ENCODE measurements at regions not wholly inside any gene's neighbourhood (a gene's known extent, or its start where the extent isn't known, plus 50 kb on each side); places are given as distances from the start of the nearest gene placed in this dataset.

DNA sequence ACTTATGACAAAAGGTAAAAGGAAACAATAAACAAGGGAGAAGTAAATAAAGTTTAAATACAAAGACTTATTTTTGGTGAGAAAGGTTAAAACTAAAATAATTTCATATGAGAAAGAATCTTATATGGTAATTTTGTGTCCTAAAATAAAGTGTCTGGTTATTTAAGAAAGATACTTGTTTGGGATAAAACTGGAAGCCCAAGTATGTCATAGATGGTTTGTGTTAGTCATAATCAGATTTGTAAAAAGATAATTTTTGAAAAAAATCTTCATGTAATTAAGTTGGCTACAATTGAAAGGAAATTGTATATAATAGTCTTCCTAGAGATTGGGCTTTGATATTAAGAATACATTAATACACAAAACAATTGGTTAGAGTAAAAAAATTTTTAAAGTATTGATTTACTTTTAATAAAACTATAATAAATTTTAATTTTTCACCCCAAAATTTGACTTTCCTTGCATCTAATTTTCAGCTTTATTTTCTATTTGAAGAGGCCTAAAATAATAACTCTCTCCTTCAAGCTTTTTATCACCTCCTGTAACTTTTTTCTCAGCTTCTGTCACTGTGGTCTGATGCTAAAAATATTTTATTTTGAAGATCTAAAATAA, 315.6 kb downstream of the SLITRK5 start:
- Histone ChIP-seq H3K27ac (no peak overlapping the region), H3K4me3 (no peak overlapping the region), H3K36me3 (no peaks in the 10 kb centered on the region), H3K27me3 (peaks cover 0 to 6% (median 0%) of the 10 kb centered on the region in 4 donors), H3K9me3 (no peaks in the 10 kb centered on the region), H3K4me1 (no peaks in the 10 kb centered on the region)
- no peak for FAIRE-seq
- intact Hi-C loops (cut with DNase I) = no loop called here
- TF ChIP-seq, protein P1, sequence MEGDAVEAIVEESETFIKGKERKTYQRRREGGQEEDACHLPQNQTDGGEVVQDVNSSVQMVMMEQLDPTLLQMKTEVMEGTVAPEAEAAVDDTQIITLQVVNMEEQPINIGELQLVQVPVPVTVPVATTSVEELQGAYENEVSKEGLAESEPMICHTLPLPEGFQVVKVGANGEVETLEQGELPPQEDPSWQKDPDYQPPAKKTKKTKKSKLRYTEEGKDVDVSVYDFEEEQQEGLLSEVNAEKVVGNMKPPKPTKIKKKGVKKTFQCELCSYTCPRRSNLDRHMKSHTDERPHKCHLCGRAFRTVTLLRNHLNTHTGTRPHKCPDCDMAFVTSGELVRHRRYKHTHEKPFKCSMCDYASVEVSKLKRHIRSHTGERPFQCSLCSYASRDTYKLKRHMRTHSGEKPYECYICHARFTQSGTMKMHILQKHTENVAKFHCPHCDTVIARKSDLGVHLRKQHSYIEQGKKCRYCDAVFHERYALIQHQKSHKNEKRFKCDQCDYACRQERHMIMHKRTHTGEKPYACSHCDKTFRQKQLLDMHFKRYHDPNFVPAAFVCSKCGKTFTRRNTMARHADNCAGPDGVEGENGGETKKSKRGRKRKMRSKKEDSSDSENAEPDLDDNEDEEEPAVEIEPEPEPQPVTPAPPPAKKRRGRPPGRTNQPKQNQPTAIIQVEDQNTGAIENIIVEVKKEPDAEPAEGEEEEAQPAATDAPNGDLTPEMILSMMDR (IDR thresholded peaks at IDR 0.05) = no peak
- DNase-seq = no peak
- no peak for ATAC-seq

DNA sequence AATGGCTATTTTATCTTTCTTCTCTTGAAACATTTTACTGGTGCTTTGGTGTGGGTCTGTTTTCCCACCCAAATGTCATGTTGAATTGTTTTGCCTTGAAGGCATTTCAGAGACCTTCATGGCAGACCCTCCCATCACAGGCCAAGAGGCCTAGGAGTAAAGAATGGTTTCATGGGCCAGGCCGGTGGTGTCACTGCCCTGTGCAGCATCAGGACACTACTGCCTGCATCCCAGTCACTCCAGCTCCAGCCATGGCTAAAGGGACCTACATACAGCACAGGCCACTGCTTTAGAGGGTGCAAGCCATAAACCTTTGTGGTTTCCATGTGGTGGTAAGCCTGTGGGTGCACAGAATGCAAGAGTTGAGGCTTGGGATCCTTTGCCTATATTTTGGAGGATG, 326.9 kb downstream of the SLITRK5 start:
- DNase-seq (no peak), ATAC-seq (no peak), FAIRE-seq (no peak)
- Histone ChIP-seq H3K27ac (no peak overlapping the region), H3K27me3 (no peaks in the 10 kb centered on the region), H3K9me3 (no peaks in the 10 kb centered on the region), H3K36me3 (no peaks in the 10 kb centered on the region), H3K4me1 (no peaks in the 10 kb centered on the region), H3K4me3 (no peak overlapping the region)
- intact Hi-C loops (cut with DNase I) = no loop called here
- TF ChIP-seq, protein P1 (IDR thresholded peaks at IDR 0.05) = no peak
- WGBS, 2 donors = 68 to 85% methylated on average over 1 of the region's 1 CpG

DNA sequence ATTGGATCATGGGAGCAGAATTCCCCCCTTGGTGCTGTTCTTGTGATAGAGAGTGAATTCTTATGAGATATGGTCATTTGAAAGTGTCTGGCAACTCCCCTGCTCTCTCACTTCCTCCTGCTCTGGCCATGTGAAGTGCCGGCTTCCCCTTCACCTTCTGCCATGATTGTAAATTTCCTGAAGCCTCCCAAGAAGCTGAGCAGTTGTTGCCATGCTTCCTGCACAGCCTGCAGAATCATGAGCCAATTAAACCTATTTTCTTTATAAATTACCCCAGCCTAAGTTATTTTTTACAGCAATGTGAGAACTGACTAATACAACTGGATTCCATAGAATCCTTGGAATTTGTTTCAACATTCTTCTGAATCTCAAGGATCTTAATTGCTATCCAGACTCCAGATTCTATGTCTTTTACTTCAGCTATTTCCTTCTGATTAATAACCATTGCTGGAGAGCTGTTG, 328.1 kb downstream of the SLITRK5 start:
- no peak for DNase-seq
- Histone ChIP-seq H3K36me3 (no peaks in the 10 kb centered on the region), H3K4me3 (no peak overlapping the region), H3K27ac (no peak overlapping the region), H3K4me1 (no peaks in the 10 kb centered on the region), H3K27me3 (no peaks in the 10 kb centered on the region), H3K9me3 (no peaks in the 10 kb centered on the region)
- intact Hi-C loops (cut with DNase I) = no loop called here
- WGBS, 2 donors = 68 to 89% methylated on average over 1 of the region's 1 CpG
- TF ChIP-seq, protein P1 (IDR thresholded peaks at IDR 0.05) = no peak
- no peak for FAIRE-seq
- no peak for ATAC-seq

DNA sequence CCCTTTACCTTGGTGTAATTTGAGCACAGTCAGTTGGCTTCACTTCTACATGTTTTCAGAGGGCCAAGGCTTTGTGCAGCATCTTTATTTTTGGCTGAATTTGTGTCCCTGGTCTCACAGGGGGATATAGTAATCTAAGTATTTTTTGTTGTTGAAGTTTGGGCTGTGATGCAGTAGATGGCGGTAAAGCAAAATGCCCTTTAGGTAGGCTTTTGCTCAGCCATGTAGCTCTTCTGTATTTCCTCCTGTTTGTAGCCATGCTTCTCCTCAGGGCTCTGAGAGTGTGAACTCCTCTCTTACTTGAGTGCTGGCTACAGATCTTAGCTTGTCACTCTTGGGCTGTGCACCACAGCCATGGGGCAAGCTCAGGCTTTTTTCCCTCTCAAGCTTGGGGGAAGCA, 328.6 kb downstream of the SLITRK5 start:
- Histone ChIP-seq H3K4me3 (no peak overlapping the region), H3K4me1 (no peaks in the 10 kb centered on the region), H3K27ac (no peak overlapping the region), H3K9me3 (no peaks in the 10 kb centered on the region), H3K36me3 (no peaks in the 10 kb centered on the region), H3K27me3 (no peaks in the 10 kb centered on the region)
- DNase-seq = no peak
- 90 to 93% methylated on average over 1 of the region's 1 CpG for WGBS, 2 donors
- intact Hi-C loops (cut with DNase I) = no loop called here
- TF ChIP-seq, protein P1 (IDR thresholded peaks at IDR 0.05) = no peak
- no peak for FAIRE-seq
- no peak for ATAC-seq

DNA sequence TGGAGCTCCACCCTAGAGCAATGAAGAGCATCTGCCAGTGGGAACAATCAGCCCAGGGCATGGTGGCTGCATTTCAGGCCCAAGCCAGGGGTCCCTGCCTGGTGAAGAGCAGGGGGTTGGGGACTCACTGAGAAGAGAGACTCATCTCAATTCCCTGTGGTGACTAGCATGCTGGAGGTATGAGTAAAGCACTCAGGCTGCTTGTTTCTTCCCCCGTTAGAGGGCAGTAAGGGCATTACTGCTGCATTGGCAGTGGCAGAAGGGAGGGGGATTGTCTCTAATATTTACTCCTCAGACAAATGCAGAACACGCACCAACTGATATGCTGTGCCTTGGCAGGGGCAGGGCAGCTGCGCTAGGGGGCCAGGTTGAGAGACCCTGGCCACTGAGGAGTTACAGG, 329.1 kb downstream of the SLITRK5 start:
- H3K36me3 ChIP-seq = no peaks in the 10 kb centered on the region
- no peaks in the 10 kb centered on the region for H3K9me3 ChIP-seq
- no peaks in the 10 kb centered on the region for H3K27me3 ChIP-seq
- H3K27ac ChIP-seq = no peak overlapping the region
- intact Hi-C loops (cut with DNase I) = no loop called here
- H3K4me1 ChIP-seq = no peaks in the 10 kb centered on the region
- 62 to 66% methylated on average over 3 of the region's 3 CpGs for WGBS, 2 donors
- TF ChIP-seq, protein P1 (IDR thresholded peaks at IDR 0.05) = no peak
- FAIRE-seq (no peak), DNase-seq (peak in 1 of 6 donors; percentile 20), ATAC-seq (no peak)
- H3K4me3 ChIP-seq = no peak overlapping the region
